OCI-LY7 (cell line): ENCODE measurements at regions not wholly inside any gene's neighbourhood (a gene's known extent, or its start where the extent isn't known, plus 50 kb on each side); places are given as distances from the start of the nearest gene placed in this dataset.

Source experiments
- CTCF ChIP-seq: fragments of 200-600 bp; sonication (generic); conservative IDR thresholded peaks from 2 replicates; pipeline ENCODE4 v1.5.1; 2014; ENCODE audit warnings: mild to moderate bottlenecking, antibody characterized with exemption, low read length, moderate library complexity, mixed read lengths
- EZH2phosphoT487 ChIP-seq: fragments of 200-600 bp; sonication (generic); IDR thresholded peaks from 2 replicates; pipeline ENCODE4 v1.6.1; 2018; ENCODE audit warnings: low read depth, borderline replicate concordance, mild to moderate bottlenecking, mixed run types, antibody characterized with exemption, low read length, moderate library complexity, mixed read lengths

GRCh38 chr2:182545420-182546167, 118.8 kb upstream of the PDE1A start:
- TF ChIP-seq CTCF (no peak), EZH2phosphoT487 (no peak)
